TTC549 (cell line): ENCODE measurements at regions not wholly inside any gene's neighbourhood (a gene's known extent, or its start where the extent isn't known, plus 50 kb on each side); places are given as distances from the start of the nearest gene placed in this dataset.
A peak's percentile ranks its signal among the peaks of the same experiment; 100 is the strongest.
"Not testable (repeated sequence)": the region's sequence is repeated elsewhere in the genome, so short reads cannot be mapped to it uniquely, and the experiment has no call there.

Experiments
- FAIRE-seq: peaks from 2 replicates; lab custom pipeline; 2012; peaks lifted over from hg19 to GRCh38; lab: Jason Lieb, UNC

DNA sequence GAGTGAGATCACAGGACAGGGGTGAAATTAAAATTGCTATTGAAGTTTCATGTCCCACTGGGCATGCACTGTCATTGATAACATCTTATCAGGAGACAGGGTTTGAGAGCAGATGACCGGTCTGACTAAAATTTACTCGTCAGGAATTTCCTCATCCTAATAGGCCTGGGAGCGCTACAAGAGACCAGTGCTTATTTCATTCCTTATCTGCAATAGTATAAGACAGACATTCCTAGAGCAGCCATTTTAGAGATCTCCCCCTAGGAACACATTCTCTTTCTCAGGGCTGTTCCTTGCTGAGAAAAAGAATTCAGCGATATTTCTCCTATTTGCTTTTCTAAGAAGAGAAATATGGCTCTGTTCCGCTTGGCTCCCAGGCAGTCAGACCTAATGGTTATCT, 181.4 kb upstream of the ETV3 start:
- no peak for FAIRE-seq

DNA sequence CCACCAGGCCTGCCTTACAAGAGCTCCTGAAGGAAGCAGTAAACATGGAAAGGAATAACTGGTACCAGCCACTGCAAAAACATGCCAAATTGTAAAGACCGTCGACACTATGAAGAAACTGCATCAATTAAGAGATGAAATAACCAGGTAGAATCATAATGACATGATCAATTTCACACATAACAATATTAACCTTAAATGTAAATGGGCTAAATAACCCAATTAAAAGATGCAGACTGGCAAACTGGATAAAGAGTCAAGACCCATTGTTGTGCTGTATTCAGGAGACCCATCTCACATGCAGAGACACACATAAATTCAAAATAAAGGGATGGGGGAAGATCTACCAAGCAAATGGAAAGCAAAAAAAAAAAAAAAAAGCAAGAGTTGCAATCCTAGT, 179.0 kb upstream of the ETV3 start:
- not testable (repeated sequence) for FAIRE-seq

DNA sequence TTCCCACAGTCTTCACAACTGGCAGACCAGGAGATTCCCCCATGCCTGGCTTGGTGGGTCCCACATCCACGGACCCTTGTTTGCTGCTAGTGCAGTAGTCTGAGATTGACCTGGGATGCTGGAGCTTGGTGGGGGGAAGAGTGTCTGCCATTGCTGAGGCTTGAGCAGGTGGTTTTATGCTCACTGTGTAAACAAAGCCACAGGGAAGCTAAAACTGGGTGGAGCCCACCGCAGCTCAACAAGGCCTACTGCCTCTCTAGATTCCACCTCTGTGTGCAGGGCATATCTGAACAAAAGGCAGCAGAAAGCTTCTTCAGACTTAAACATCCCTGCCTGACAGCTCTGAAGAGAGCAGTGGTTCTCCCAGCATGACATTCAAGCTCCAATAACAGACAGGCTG, 177.3 kb upstream of the ETV3 start:
- no peak for FAIRE-seq

DNA sequence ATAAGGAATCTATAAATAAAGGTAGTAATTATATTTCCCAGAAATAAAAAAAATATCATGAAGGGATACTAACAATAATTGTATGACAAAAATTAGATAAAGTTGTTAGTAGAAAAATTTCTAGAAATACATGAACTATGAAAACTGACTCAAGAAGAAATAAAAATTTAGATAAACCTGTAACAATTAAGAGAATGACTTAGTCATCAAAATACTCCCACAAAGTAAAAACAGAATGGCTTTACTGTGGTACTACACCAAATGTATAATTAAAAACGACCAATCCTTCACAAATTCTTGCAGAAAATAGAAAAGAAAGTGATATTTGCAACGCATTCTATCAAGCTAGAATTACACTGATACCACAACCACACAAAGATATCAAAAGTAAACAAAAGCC, 176.2 kb upstream of the ETV3 start:
- FAIRE-seq: peak; percentile 15

DNA sequence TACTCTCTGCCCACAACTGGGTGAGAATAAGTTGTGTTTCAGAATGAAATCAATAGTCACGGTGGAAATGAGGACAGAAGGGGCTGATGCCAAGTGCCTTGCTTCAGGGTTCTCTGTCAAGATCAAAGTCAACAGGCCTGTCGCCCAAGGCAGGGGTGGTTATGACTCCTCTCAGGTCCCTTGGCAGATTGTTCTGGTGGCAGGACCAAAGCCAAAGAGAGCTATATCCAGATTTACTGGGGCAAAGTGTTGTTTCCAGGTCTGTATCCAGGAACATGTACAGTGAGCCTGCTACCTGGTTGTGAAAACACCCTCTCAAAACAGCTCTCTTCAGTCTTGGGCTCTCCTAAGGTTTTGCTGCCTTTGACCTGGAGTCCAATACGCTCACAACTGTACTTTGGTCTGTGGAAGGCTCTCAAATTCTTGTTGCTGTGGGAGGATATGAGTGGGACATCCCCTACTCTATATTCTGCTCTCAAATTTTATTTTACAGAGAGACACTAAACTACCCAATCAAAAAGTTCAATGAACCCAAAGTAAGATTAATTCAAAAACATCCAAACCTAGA, 175.1 kb upstream of the ETV3 start:
- no peak for FAIRE-seq

DNA sequence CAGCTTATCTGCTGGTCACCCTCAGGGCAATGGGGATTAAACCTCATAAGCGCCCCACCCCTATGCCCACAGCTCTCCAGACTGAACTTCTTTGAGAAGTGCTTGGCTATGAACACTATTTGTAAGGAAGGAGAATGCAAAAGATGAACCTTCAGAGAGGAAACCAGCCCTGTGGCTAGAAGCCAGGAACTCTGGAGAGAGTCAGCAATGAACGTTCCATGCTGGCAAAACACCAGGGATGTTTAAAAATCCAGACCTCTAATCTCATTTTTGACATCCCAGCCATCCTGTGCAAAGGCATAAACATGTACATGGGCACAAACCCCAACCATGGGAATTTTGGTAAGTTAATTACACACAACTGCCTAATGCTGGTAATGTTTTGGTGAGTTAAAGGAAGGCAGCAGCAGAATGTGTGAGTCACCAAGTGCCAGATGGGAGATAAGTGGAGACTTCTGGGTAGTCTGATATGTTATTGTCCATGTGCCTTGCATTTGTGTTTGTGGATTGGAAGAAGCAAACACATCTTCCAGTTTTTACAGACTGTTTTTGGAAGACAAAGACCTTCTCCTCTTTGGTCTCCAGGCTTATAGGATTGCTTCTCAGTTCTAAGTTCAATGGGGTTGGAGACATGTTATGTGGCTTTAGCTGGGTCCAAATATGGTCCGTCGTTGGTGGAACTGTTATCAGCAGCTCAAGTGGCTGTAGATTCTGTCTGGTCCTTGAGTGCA, 174.1 kb upstream of the ETV3 start:
- FAIRE-seq: no peak

DNA sequence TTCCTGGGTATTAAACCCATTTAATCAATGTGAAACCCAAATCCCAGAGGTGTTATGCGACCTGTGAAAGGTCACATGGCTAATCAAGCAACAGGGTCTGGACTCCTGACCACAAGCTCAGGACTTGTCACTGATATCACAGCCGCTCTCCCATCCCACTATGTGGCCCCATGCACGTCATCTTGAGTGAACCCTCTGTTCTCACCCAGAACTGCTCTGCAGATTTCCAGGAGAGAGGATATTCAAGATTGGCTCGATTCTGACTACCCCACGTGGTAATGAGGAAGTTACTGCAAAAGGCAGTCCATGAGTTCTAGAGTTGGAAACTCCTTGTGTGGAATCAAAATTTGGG, 173.5 kb upstream of the ETV3 start:
- FAIRE-seq: no peak

DNA sequence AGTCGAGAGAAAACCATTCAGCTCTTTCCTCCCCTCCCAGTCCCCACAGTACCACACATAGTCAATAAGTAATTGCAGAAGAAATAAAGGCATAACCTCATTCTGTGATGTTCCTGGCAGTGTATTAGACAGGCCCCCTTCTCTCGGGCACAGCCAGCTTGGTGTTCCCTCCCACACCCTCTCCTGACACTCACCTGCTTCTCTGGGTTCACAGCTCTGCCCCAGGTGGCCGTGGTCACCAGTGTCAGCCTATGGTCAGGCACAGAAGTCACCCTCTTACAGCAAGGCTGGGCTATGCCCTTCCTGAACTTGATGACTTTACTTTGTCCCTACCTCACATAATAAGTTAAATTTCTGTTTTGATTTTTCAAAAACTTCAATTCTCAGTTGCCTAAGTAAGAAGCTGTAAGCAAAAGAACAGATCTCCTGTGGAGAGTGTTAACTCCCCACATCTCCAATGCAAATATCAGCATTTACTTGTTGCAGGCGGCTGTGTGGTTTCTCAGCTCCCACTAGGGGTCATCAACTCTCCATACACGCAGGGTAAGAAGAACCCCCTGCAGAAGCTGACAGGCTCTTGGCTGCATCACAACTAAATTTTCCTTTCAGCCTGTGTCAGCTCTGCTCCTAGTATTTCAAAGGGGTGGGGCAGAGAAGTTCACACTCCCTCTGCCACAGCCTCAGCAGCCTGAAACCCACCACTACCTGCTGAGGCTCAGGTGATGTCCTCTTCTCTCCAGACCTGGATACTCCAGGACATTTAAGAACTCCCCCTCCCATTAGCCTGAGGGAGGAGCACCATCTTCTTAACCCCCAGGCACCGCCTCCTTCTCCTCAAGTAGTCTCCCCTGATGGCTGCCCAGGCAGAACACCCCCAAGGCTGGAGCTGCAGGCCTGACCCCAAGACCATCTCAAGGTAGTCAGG, 172.9 kb upstream of the ETV3 start:
- FAIRE-seq: not testable (repeated sequence)

DNA sequence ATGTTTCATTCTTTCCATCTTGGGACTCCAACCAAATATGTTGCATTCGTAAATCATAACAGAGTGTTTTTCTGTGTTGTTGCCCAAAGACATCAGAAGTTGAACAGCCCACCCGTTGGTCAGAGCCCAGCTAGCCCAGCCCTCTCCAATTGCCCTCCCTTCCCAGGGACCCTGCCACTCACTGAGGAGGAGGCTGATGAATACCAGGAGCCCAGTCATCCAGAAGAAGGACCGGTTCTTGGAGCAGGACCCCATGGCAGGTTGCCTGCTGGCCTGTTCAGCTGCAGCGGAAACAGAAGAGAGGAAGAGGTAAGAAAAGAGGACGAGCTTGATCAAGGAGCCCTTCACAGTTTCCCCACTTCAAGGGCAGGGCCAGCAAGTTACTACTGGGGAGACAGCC, 172.2 kb upstream of the ETV3 start:
- no peak for FAIRE-seq

DNA sequence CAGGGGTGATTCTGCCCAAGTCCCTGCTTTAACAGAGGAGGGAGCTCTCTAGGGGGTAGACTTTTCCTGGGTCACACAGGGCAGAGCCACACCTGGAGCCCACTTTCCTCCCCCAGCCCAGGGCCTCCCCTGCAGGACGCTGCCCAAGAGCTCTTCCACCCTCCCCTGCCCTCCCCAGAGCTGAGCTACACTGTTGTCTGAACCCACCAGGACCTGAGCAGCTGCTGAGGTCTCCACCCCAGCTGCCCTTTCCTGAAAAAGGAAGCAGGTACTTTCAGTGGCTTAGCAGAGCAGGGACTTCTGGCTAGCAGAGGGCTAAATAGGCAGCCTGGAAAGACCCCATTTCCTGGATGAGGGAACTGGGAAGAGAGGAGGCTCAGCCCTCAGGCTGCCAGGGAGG, 169.3 kb upstream of the ETV3 start:
- no peak for FAIRE-seq

DNA sequence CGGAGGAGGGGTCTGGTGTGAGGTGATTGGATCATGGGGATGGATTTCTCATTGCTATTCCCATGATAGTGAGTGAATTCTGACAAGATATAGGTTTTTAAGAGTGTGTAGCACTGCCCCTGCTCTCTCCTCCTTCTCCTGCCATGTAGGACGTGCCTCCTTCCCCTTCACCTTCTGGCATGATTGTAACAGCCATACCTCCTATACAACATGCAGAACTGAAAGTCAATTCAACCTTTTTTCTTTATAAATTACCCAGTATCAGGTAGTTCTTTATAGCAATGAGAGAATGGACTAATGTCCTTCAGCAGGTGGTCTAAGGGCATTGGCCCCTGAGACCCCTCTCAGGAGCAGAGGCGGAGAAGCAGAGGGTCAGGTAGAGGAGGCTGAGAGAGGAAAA, 168.7 kb upstream of the ETV3 start:
- FAIRE-seq: no peak

DNA sequence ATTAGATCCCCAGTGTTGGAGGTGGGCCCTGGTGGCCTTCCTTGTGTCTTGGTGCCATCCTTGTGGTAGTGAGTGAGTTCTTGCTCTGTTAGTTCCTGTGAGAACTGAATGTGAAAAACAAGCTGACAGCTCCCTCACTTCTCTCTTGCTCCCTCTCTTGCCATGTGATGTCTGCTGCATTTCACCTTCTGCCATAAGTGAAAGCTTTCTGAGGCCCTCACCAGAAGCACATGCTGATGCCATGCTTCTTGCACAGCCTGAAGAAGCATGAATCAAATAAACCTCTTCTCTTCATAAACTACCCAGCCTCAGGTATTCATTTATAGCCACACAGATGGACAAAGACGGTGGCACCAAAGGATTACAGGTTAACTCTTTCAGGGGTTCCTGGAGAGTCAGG, 166.1 kb upstream of the ETV3 start:
- FAIRE-seq: no peak

DNA sequence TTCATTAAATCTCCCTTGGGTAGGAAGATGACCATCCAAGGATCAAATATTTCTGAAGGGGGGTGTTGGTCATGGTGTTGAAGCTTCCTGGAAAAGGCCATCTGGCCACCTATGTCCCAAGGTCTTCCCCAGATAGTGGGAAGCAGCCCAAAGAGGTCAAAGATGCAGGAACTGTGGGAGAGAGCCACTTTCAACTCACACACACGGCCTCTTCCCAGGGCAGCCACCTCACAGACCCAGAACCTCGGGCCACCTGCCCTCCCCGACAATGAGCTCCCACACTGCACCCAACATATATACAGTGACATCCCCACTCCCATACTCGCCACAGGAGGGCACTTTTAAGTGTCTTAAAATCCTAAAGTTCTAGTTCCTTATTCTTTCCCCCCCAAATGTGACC, 164.5 kb upstream of the ETV3 start:
- no peak for FAIRE-seq

DNA sequence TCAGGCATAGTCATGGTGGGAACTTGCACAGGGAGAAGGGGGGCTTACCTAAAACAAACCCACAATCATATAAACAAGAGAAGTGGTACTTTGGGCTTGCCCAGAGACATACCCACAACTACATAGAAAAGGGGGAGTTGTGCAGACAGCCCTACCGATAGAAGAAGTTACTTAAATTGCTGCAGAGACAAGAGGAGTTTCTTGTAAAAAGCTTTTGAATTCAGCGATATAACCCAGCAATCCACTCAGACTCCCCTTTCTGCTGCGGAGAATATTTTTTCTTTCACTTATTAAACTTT, 164.0 kb upstream of the ETV3 start:
- FAIRE-seq: no peak

DNA sequence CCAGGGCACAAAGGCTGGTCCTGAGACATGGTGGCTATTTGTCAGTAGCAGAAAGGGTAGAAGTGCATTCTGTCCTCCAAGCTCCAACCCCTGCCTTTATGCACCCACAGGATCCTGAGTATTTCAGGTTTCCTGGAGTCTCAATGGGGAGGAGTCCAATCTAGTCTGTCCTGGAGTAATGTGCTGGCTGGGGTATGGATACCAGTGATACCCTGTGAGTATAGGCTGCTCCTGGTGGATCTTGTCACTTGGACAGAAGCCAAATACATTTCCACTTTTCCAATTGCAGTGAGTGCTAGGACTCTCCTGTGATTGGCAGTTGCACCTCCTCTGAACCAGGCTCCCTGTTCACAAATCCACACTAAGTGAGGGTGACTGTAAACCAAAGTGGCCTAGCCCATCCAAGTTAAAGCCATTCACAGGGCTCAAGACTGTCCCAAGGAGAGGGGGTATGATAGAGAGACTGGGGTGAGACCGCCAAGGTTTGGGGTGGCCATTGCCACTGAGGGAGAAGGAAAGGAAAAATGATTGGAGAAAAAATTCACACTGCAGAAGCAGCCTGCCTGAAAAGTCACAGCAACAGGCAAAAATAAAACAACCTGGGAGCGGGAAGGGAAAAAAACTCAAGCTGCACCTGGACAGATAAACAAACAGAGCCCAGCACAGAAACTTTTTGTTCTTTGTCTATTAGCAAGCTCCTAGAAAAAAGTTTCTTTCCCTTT, 163.4 kb upstream of the ETV3 start:
- no peak for FAIRE-seq

DNA sequence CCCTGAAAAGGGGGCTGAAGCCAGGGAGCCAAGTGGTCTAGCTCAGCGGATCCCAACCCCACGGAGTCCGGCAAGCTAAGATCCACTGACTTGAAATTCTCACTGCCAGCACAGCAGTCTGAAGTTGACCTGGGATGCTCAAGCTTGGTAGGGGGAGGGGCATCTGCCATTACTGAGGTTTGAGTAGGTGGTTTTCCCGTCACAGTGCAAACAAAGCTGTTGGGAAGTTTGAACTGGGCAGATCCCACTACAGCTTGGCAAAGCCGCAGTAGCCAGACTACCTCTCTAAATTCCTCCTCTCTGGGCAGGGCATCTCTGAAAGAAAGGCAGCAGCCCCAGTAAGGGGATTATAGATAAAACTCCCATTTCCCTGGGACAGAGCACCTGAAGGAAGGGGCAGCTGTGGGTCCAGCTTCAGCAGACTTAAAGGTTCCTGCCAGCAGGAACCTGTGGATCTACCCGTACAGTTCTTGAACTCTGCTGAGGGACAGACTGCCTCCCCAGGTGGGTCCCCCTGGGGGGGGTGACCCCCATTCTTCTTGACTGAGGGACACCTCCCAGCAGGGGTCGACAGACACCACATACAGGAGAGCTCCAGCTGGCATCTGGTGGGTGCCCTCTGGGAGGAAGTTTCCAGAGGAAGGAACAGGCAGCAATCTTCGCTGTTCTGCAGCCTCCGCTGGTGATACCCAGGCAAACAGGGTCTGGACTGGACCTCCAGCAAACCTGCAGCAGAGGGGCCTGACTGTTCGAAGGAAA, 156.4 kb upstream of the ETV3 start:
- FAIRE-seq: not testable (repeated sequence)

DNA sequence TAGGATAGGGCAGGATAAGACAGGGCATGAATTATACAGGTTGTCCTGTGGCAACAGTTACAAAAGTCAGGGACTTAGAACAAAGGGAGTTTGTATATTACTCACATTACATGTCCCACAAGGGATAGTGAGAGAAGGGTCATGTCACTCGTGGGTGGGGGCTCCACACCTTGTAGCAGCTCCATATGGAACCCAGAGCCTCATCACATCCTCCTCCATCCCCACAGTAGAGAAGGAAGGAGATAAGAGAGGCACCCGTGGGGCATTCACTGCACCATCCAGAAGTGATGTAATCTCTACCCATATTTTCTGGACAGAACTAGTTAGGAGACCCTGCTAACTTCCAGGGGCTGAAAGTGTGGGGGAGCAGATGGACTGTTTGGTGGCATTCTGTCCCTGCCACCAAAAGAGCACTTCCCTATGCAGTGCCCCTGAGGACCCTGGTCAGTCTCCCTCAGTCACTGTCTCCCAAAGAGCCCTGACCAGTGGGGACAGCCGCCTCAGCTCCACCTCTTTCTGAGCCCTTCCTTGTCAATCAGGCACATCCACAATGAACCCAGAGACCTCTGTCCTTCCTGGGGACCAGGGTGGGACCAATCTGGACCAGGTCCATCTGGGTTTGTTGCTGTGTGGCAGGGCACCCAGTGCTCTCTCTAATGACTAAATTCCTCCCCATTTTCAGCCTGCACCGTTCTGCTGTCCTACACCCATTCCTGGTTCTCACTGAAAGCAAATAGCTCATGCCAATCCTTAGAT, 154.8 kb upstream of the ETV3 start:
- FAIRE-seq: no peak

DNA sequence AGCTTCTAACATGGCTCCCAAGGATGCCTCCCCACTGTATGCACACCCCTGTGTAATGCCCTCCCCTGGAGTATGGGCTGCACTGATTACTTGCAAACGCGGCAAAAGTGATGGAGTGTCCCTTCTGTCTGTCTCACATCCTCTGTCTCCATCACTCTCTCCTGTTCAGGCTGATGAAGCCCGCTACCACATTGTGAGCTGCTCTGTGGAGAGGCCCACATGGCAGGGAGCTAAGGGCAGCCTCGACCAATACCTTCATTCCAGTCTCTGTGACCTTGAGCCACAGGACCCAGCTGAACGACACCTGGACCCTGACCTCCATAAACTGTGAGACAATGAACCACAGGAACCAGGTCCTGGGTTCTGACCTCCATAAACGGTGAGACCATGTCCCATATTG, 154.1 kb upstream of the ETV3 start:
- FAIRE-seq: no peak

DNA sequence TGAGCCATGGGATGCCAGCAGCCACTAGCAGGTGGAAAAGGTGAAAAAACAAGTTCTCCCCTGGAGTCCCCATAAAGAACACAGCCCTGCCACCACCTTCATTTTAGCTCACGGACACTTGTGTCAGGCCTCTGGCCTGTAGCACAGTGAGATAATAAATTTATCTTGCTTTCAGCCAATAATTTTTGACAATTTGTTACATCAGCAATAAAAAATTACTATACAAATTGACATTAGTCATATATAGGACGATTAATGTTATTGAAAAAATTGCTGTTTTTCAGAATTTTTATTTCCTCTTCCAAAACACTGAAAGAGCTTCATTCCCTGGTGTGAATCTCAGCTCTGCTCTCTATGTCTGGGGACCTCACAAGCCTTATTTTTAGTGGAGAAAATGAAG, 152.9 kb upstream of the ETV3 start:
- no peak for FAIRE-seq

DNA sequence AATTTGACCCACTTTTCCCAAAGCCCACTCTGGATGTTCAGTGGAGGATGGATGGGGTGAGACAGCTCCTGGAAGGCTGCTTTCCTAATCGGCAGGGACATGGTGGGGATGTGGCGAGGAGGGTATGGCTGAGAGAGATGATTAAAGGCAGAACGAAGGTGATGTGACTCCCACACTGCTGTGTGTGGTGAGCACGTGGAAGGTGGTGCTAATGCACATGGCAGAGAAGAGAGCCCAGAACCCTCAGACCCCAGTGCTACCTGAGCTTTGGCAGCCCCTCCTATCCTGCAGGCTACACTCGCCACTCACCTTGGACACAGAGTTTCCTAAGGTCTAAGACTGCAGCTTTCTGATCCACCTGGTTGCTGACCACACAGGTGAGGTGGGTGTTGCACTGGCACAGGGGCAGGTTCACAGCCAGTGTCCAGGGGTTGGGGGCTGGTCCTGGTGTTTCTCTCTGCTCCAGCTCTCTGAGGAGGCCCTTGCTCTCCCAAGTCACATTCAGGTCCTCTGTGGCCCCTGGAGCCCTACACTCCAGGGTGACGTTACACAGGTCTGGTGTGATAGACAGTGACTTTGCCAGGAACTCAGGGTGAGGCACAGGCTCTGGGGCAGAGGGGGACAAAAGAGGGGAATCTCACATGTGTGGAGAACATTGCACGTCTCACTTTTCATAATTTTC, 151.4 kb upstream of the ETV3 start:
- FAIRE-seq: no peak

DNA sequence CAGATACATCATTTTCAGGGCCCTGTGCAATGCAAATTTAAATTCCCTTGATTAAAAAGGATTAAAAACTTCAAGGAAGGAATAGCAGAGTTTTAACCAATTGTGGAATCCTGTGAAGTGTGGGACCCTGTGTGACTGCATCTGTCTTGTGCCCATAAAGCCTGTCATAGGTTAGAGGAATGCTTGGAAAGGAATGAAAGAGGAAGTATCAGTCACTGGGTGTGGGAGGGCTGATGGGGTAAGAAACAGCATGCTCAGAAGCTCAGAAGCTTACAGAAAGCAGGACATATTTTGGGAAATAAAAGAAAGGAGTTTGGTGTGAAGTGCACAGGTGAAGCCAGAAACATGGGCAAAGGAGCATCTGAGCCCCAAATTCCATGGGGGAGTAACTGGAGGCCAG, 150.8 kb upstream of the ETV3 start:
- FAIRE-seq: no peak
